ENCODE measurements at regions not wholly inside any gene's neighbourhood (a gene's known extent, or its start where the extent isn't known, plus 50 kb on each side); places are given as distances from the start of the nearest gene placed in this dataset.
"Not testable (repeated sequence)": the region's sequence is repeated elsewhere in the genome, so short reads cannot be mapped to it uniquely, and the experiment has no call there.

GRCh38 chr17:63090358-63091114, 124.5 kb downstream of the TANC2 start:
- not testable (repeated sequence) for TF ChIP-seq CTCF, POLR2A (IDR thresholded peaks at IDR 0.05)

Data from uterus (tissue), 2 donors.